Neural cell (in vitro differentiated cells): ENCODE measurements at regions not wholly inside any gene's neighbourhood (a gene's known extent, or its start where the extent isn't known, plus 50 kb on each side); places are given as distances from the start of the nearest gene placed in this dataset.

Experiments used
- EZH2 ChIP-seq: fragments of 200-600, 300-800 bp; shearing (Covaris generic), sonication (generic); IDR thresholded peaks from 2 replicates; pipeline ENCODE4 v1.6.1; 2014; ENCODE audit warnings: antibody characterized with exemption, low read length, borderline replicate concordance, mild to moderate bottlenecking; ENCODE audit not compliant: insufficient read depth, poor library complexity, severe bottlenecking
- POLR2AphosphoS5 ChIP-seq: IDR thresholded peaks from 2 replicates; pipeline ENCODE4 v1.6.1; 2012
- TF ChIP-seq, protein P1 (sequence below): fragments of 450-650 bp; IDR thresholded peaks from 2 replicates; pipeline ENCODE4 v1.5.1; 2014; ENCODE audit warnings: antibody characterized with exemption, mild to moderate bottlenecking, moderate library complexity; ENCODE audit not compliant: poor library complexity, severe bottlenecking

DNA sequence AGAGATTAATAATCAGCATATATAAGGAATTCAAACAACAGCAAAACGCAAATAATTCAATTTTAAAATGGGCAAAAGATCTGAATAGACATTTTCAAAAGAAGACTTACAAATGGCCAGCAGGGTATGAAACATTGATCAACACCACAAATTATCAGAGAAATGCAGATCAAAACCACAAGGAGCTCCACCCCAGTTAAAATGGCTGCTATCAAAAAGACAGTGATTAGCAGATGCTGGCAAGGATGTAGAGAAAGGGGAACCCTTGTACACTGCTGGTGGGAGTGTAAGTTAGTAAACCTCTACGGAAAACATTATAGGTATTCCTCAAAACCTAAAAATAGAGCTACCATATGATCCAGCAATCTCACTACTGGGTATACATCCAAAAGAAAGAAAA is 128.0 kb upstream of the CACUL1 start:
- TF ChIP-seq, protein P1, sequence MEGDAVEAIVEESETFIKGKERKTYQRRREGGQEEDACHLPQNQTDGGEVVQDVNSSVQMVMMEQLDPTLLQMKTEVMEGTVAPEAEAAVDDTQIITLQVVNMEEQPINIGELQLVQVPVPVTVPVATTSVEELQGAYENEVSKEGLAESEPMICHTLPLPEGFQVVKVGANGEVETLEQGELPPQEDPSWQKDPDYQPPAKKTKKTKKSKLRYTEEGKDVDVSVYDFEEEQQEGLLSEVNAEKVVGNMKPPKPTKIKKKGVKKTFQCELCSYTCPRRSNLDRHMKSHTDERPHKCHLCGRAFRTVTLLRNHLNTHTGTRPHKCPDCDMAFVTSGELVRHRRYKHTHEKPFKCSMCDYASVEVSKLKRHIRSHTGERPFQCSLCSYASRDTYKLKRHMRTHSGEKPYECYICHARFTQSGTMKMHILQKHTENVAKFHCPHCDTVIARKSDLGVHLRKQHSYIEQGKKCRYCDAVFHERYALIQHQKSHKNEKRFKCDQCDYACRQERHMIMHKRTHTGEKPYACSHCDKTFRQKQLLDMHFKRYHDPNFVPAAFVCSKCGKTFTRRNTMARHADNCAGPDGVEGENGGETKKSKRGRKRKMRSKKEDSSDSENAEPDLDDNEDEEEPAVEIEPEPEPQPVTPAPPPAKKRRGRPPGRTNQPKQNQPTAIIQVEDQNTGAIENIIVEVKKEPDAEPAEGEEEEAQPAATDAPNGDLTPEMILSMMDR = no peak
- no peak for TF ChIP-seq POLR2AphosphoS5
- TF ChIP-seq EZH2 = no peak
